Fibroblast of pulmonary artery (primary cell): ENCODE measurements at regions not wholly inside any gene's neighbourhood (a gene's known extent, or its start where the extent isn't known, plus 50 kb on each side); places are given as distances from the start of the nearest gene placed in this dataset.
"Not testable (repeated sequence)": the region's sequence is repeated elsewhere in the genome, so short reads cannot be mapped to it uniquely, and the experiment has no call there.

ENCODE experiments used
- DNase-seq: peaks from one replicate; pipeline ENCODE4 v3.0.0-alpha.2; 2010; ENCODE audit warnings: low read depth
- H3K4me3 ChIP-seq: replicated peaks from 2 replicates; pipeline ENCODE4 v1.5.1; 2011; ENCODE audit warnings: low read depth, mild to moderate bottlenecking, control low read depth, low read length, moderate library complexity
- TF ChIP-seq, protein P1 (sequence below): IDR thresholded peaks from 2 replicates; pipeline ENCODE4 v1.5.1; 2011; ENCODE audit warnings: mild to moderate bottlenecking, control low read depth, low read length, inconsistent platforms; ENCODE audit errors: missing control alignments

- no peak overlapping the region for H3K4me3 ChIP-seq
- peak; percentile 79 for DNase-seq
- TF ChIP-seq, protein P1, sequence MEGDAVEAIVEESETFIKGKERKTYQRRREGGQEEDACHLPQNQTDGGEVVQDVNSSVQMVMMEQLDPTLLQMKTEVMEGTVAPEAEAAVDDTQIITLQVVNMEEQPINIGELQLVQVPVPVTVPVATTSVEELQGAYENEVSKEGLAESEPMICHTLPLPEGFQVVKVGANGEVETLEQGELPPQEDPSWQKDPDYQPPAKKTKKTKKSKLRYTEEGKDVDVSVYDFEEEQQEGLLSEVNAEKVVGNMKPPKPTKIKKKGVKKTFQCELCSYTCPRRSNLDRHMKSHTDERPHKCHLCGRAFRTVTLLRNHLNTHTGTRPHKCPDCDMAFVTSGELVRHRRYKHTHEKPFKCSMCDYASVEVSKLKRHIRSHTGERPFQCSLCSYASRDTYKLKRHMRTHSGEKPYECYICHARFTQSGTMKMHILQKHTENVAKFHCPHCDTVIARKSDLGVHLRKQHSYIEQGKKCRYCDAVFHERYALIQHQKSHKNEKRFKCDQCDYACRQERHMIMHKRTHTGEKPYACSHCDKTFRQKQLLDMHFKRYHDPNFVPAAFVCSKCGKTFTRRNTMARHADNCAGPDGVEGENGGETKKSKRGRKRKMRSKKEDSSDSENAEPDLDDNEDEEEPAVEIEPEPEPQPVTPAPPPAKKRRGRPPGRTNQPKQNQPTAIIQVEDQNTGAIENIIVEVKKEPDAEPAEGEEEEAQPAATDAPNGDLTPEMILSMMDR: no peak
These were observed 79.8 kb upstream of the HMCN1 start for GRCh38 chr1:185654199-185654951.

GRCh38 chr1:185653615-185654014 is 80.6 kb upstream of the HMCN1 start:
- TF ChIP-seq, protein P1: no peak
- no peak for DNase-seq
- H3K4me3 ChIP-seq: no peak overlapping the region

- DNase-seq: no peak
- TF ChIP-seq, protein P1: peak; percentile 25
- H3K4me3 ChIP-seq: no peak overlapping the region
These were observed 81.8 kb upstream of the HMCN1 start for GRCh38 chr1:185652348-185652747.

DNA sequence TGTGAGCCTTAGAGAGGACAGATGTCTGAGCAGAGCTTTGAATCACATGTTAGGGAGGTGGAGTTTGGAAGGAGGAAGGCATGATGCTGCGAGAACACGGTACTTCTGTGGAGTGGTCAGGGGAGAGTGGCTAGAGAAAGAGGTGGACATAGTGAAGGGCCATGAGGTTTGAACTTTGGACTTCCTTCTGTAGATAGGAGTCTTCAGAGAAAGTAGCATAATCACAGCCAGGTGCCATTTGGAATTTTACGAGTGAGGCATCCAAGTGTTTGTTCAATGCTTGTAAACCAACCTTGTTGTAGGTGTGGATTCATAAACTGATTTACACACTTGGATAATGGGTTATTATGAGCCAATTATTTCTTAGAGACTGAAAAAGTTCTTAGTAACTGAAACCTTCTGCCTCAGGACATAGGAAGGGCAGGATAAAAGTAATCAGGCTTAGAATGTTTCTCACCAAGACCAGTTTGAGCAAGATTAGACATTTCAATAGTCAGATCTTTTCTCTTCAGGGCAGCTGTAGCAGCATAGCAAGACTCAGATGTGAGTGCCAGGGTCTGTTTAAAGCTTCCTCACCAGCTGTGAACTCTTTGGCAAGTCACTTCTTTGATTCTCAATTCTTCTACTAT is 83.5 kb upstream of the HMCN1 start:
- no peak for DNase-seq
- TF ChIP-seq, protein P1: no peak
- no peak overlapping the region for H3K4me3 ChIP-seq

DNA sequence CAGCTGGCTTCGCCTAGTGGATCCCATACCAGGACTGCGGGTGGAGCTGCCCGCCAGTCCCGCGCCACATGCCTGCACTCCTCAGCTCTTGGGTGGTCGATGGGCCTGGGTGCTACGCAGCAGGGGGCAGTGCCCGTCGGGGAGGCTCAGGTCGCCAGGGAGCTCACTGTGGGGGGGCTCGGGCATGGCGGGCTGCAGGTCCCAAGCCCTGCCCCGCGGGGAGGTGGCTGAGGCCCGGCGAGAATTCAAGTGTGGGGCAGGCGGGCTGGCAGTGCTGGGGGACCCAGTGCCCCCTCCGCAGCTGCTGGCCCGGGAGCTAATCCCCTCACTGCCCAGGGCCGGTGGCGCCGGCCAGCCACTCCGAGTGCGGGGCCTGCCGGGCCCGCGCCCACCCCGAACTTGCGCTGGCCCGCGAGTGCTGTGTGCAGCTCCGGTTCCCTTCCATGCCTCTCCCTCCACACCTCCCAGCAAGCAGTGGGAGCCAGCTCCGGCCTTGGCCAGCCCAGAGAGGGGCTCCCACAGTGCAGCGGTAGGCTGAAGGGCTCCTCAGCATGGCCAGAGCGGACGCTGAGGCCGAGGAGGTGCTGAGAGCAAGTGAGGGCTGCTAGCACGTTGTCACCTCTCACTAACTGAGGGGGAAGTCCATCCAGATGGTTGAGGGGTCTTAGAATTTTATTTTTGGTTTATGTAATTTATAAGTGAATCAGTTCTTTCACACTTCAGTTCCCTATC is 85.2 kb upstream of the HMCN1 start:
- TF ChIP-seq, protein P1: no peak
- H3K4me3 ChIP-seq: no peak overlapping the region
- no peak for DNase-seq

GRCh38 chr1:185647597-185648267 is 86.5 kb upstream of the HMCN1 start:
- not testable (repeated sequence) for DNase-seq, H3K4me3 ChIP-seq

GRCh38 chr1:185646202-185646683 is 87.9 kb upstream of the HMCN1 start:
- peak overlapping the region; percentile 31 for H3K4me3 ChIP-seq
- DNase-seq: peak; percentile 99
- TF ChIP-seq, protein P1: no peak
